Lower lobe of right lung (tissue), 2 donors: ENCODE measurements at regions not wholly inside any gene's neighbourhood (a gene's known extent, or its start where the extent isn't known, plus 50 kb on each side); places are given as distances from the start of the nearest gene placed in this dataset.

Source experiments
- ATAC-seq, 2 donors: fragments of 200-7000 bp; cut with Tn5 transposase; one replicate each; pipeline ENCODE4 v1.9.1; 2020 to 2022; ENCODE audit warnings: mild to moderate bottlenecking in 2 of 2, moderate library complexity in 2 of 2
- DNase-seq: peaks from one replicate; pipeline ENCODE4 v3.0.0-alpha.2; 2020
- H3K27ac ChIP-seq: fragments of 200-600 bp; one replicate; pipeline ENCODE4 v1.8.0; 2022
- H3K27me3 ChIP-seq: fragments of 200-600 bp; one replicate; pipeline ENCODE4 v1.8.0; 2022; ENCODE audit warnings: low read depth
- H3K36me3 ChIP-seq: fragments of 200-600 bp; one replicate; pipeline ENCODE4 v1.8.0; 2022; ENCODE audit warnings: mild to moderate bottlenecking
- H3K4me1 ChIP-seq: fragments of 200-600 bp; one replicate; pipeline ENCODE4 v1.8.0; 2022
- H3K4me3 ChIP-seq: fragments of 200-600 bp; one replicate; pipeline ENCODE4 v1.8.0; 2022; ENCODE audit warnings: mild to moderate bottlenecking
- H3K9me3 ChIP-seq: fragments of 200-600 bp; one replicate; pipeline ENCODE4 v1.8.0; 2022
- CTCF ChIP-seq: fragments of 200-600 bp; IDR thresholded peaks from one replicate; pipeline ENCODE4 v1.8.0; 2022; ENCODE audit warnings: antibody characterized with exemption, mild to moderate bottlenecking
- intact Hi-C: fragments of 100-400 bp; cut with DNase I; formaldehyde crosslinking; loops from one replicate; pipeline ENCODE4 v1.11.0; 2022
- donor health status: DM: no; HTN: yes; CAD: no; lungs with severe emphysema.

- DNase-seq = no peak
- ATAC-seq = peak; percentile 60 to 80
- no peaks in the 10 kb centered on the region for H3K27me3 ChIP-seq
- no peak overlapping the region for H3K27ac ChIP-seq
- intact Hi-C loops = no loop called here
- no peak overlapping the region for H3K4me3 ChIP-seq
- TF ChIP-seq CTCF = no peak
- no peaks in the 10 kb centered on the region for H3K9me3 ChIP-seq
- no peaks in the 10 kb centered on the region for H3K36me3 ChIP-seq
- H3K4me1 ChIP-seq = no peaks in the 10 kb centered on the region
These were observed 554.0 kb downstream of the NSUN3 start for GRCh38 chr3:94616833-94617232.

GRCh38 chr3:94617312-94617711 is 554.5 kb downstream of the NSUN3 start:
- no peak for ATAC-seq
- Histone ChIP-seq H3K27ac (no peak overlapping the region), H3K9me3 (no peaks in the 10 kb centered on the region), H3K4me1 (no peaks in the 10 kb centered on the region), H3K4me3 (no peak overlapping the region), H3K27me3 (no peaks in the 10 kb centered on the region), H3K36me3 (no peaks in the 10 kb centered on the region)
- no peak for TF ChIP-seq CTCF
- intact Hi-C loops = no loop called here
- DNase-seq = no peak

- no peaks in the 10 kb centered on the region for H3K4me1 ChIP-seq
- H3K27me3 ChIP-seq = no peaks in the 10 kb centered on the region
- DNase-seq = no peak
- no peak for ATAC-seq
- no peaks in the 10 kb centered on the region for H3K36me3 ChIP-seq
- no peak overlapping the region for H3K4me3 ChIP-seq
- intact Hi-C loops = no loop called here
- H3K9me3 ChIP-seq = no peaks in the 10 kb centered on the region
- no peak for TF ChIP-seq CTCF
- H3K27ac ChIP-seq = no peak overlapping the region
These were observed 556.8 kb downstream of the NSUN3 start for GRCh38 chr3:94619643-94620042.

GRCh38 chr3:94626573-94626972 is 563.7 kb downstream of the NSUN3 start:
- Histone ChIP-seq H3K4me1 (no peaks in the 10 kb centered on the region), H3K27me3 (no peaks in the 10 kb centered on the region), H3K4me3 (no peak overlapping the region), H3K36me3 (no peaks in the 10 kb centered on the region), H3K27ac (no peak overlapping the region), H3K9me3 (no peaks in the 10 kb centered on the region)
- TF ChIP-seq CTCF = no peak
- ATAC-seq (no peak), DNase-seq (no peak)
- intact Hi-C loops = no loop called here

- TF ChIP-seq CTCF = no peak
- Histone ChIP-seq H3K36me3 (no peaks in the 10 kb centered on the region), H3K4me3 (no peak overlapping the region), H3K9me3 (no peaks in the 10 kb centered on the region), H3K27ac (no peak overlapping the region), H3K4me1 (no peaks in the 10 kb centered on the region), H3K27me3 (no peaks in the 10 kb centered on the region)
- DNase-seq (no peak), ATAC-seq (no peak)
- intact Hi-C loops = no loop called here
These were observed 564.8 kb downstream of the NSUN3 start for GRCh38 chr3:94627689-94628088.

- Histone ChIP-seq H3K27ac (no peak overlapping the region), H3K4me1 (no peaks in the 10 kb centered on the region), H3K9me3 (no peaks in the 10 kb centered on the region), H3K4me3 (no peak overlapping the region), H3K27me3 (no peaks in the 10 kb centered on the region), H3K36me3 (no peaks in the 10 kb centered on the region)
- TF ChIP-seq CTCF = no peak
- intact Hi-C loops = no loop called here
- DNase-seq (no peak), ATAC-seq (no peak)
These were observed 580.5 kb downstream of the NSUN3 start for GRCh38 chr3:94643400-94643799.
